Body of pancreas (tissue), 4 donors: ENCODE measurements at regions not wholly inside any gene's neighbourhood (a gene's known extent, or its start where the extent isn't known, plus 50 kb on each side); places are given as distances from the start of the nearest gene placed in this dataset.
"Not testable (repeated sequence)": the region's sequence is repeated elsewhere in the genome, so short reads cannot be mapped to it uniquely, and the experiment has no call there.

ENCODE experiments used
- ATAC-seq: fragments of 150-250 bp; one replicate; pipeline ENCODE4 v1.9.1; 2016
- DNase-seq, 4 donors: peaks; one replicate each; pipeline ENCODE4 v3.0.0-alpha.2; 2019
- H3K27ac ChIP-seq, 4 donors: fragments of 200-600 bp; sonication (generic); 1 replicate in 3 of 4; 2 replicates in 1 of 4; pipeline versions ENCODE4 v1.5.1 to v1.6.1; 2016 to 2019; ENCODE audit warnings: mild to moderate bottlenecking in 1 of 4, mixed read lengths in 1 of 4, moderate library complexity in 1 of 4
- H3K27me3 ChIP-seq, 2 donors: fragments of 200-600 bp; sonication (generic); one replicate each; pipeline ENCODE4 v1.6.0; 2016; ENCODE audit warnings: mild to moderate bottlenecking in 1 of 2
- H3K36me3 ChIP-seq, 2 donors: fragments of 200-600 bp; sonication (generic); replicated peaks in 1 of 2; 2 replicates each; pipeline ENCODE4 v1.5.1; 2016; ENCODE audit warnings: low read depth in 2 of 2; ENCODE audit not compliant: insufficient read depth in 1 of 2
- H3K4me1 ChIP-seq: fragments of 200-600 bp; sonication (generic); one replicate; pipeline ENCODE4 v1.6.0; 2016
- H3K4me3 ChIP-seq, 2 donors: fragments of 200-600 bp; sonication (generic); 1 replicate in 1 of 2; 2 replicates in 1 of 2; pipeline ENCODE4 v1.5.1; 2016 to 2019
- H3K9me3 ChIP-seq, 3 donors: fragments of 200-600 bp; sonication (generic); 1 replicate in 2 of 3; 2 replicates in 1 of 3; pipeline ENCODE4 v1.5.1; 2016
- POLR2A ChIP-seq, 3 donors: fragments of 450-650 bp; IDR thresholded peaks; one replicate each; pipeline ENCODE4 v1.6.1; 2016; ENCODE audit warnings: antibody characterized with exemption in 3 of 3, mild to moderate bottlenecking in 2 of 3
- WGBS, 2 donors: methylation state at CpG; one replicate each; pipeline ENCODE4 v1.1.5; 2017; 5-methylcytosine and 5-hydroxymethylcytosine counted together
- intact Hi-C: fragments of 100-400 bp; cut with DNase I; formaldehyde crosslinking; loops from one replicate; pipeline ENCODE4 v1.15.1; 2023
- TF ChIP-seq, protein P1 (sequence below), 7 experiments: fragments of 450-650 bp in 4 of 7; fragments of 200-600 bp in 3 of 7; sonication (generic) in 3 of 7; IDR thresholded peaks; one replicate each; pipeline ENCODE4 v1.5.1; 2016 to 2019; ENCODE audit warnings: antibody characterized with exemption in 7 of 7

GRCh38 chr7:41436139-41436538 lies 266.8 kb downstream of the INHBA start:
- Histone ChIP-seq H3K9me3 (no peaks in the 10 kb centered on the region), H3K27ac (no peak overlapping the region), H3K4me1 (no peaks in the 10 kb centered on the region), H3K4me3 (no peak overlapping the region), H3K27me3 (no peaks in the 10 kb centered on the region), H3K36me3 (no peaks in the 10 kb centered on the region)
- 78 to 90% methylated on average over 3 of the region's 3 CpGs for WGBS, 2 donors
- ATAC-seq (no peak), DNase-seq (no peak)
- TF ChIP-seq, protein P1, sequence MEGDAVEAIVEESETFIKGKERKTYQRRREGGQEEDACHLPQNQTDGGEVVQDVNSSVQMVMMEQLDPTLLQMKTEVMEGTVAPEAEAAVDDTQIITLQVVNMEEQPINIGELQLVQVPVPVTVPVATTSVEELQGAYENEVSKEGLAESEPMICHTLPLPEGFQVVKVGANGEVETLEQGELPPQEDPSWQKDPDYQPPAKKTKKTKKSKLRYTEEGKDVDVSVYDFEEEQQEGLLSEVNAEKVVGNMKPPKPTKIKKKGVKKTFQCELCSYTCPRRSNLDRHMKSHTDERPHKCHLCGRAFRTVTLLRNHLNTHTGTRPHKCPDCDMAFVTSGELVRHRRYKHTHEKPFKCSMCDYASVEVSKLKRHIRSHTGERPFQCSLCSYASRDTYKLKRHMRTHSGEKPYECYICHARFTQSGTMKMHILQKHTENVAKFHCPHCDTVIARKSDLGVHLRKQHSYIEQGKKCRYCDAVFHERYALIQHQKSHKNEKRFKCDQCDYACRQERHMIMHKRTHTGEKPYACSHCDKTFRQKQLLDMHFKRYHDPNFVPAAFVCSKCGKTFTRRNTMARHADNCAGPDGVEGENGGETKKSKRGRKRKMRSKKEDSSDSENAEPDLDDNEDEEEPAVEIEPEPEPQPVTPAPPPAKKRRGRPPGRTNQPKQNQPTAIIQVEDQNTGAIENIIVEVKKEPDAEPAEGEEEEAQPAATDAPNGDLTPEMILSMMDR (IDR thresholded peaks at IDR 0.05): no peak
- TF ChIP-seq POLR2A (IDR thresholded peaks at IDR 0.05): no peak
- intact Hi-C loops: no loop called here

- ATAC-seq, intact Hi-C loops, H3K27ac ChIP-seq, H3K4me3 ChIP-seq, DNase-seq, H3K27me3 ChIP-seq, H3K9me3 ChIP-seq, H3K36me3 ChIP-seq, H3K4me1 ChIP-seq: not testable (repeated sequence)
- WGBS, 2 donors: 63 to 66% methylated on average over 8 to 9 of the region's 9 CpGs
Measured at GRCh38 chr7:41435020-41435419, 267.9 kb downstream of the INHBA start.

- TF ChIP-seq POLR2A (IDR thresholded peaks at IDR 0.05): no peak
- TF ChIP-seq, protein P1 (IDR thresholded peaks at IDR 0.05): no peak
- ATAC-seq: no peak
- no peak overlapping the region for H3K4me3 ChIP-seq
- H3K9me3 ChIP-seq: no peaks in the 10 kb centered on the region
- no peaks in the 10 kb centered on the region for H3K4me1 ChIP-seq
- 51 to 61% methylated on average over 3 of the region's 3 CpGs for WGBS, 2 donors
- no peaks in the 10 kb centered on the region for H3K36me3 ChIP-seq
- DNase-seq: no peak
- H3K27ac ChIP-seq: no peak overlapping the region
- H3K27me3 ChIP-seq: no peaks in the 10 kb centered on the region
- intact Hi-C loops: no loop called here
Measured at GRCh38 chr7:41431671-41432070, 271.2 kb downstream of the INHBA start.

DNA sequence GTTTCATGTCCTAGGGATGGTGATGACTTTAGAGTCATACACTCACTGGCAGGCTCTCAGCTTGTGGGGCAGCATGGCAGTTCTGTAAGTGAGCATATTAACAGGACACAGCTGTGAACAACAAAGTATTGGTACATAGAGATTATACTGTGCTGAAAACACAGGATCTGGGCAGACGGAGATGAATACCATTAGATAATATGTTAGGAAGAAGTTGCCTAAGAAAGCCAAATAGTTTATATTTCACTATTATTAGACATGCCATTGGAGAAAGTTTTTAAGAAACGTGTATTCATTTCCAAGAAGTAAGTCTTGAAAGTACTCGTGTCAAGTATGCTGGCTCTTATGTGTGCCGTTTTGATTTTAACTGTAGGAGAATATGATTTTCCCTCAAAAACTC lies 274.5 kb downstream of the INHBA start:
- Histone ChIP-seq H3K36me3 (no peaks in the 10 kb centered on the region), H3K4me3 (no peak overlapping the region), H3K27me3 (no peaks in the 10 kb centered on the region), H3K27ac (no peak overlapping the region), H3K9me3 (no peaks in the 10 kb centered on the region), H3K4me1 (no peaks in the 10 kb centered on the region)
- no peak for DNase-seq
- TF ChIP-seq, protein P1 (IDR thresholded peaks at IDR 0.05): no peak
- TF ChIP-seq POLR2A (IDR thresholded peaks at IDR 0.05): no peak
- WGBS, 2 donors: 53 to 63% methylated on average over 4 of the region's 4 CpGs
- no peak for ATAC-seq
- intact Hi-C loops: no loop called here

GRCh38 chr7:41425926-41426325 lies 277.0 kb downstream of the INHBA start:
- DNase-seq: no peak
- ATAC-seq: no peak
- intact Hi-C loops: no loop called here
- no peaks in the 10 kb centered on the region for H3K9me3 ChIP-seq
- no peaks in the 10 kb centered on the region for H3K27me3 ChIP-seq
- WGBS, 2 donors: 71 to 72% methylated on average over 3 of the region's 3 CpGs
- TF ChIP-seq, protein P1 (IDR thresholded peaks at IDR 0.05): no peak
- TF ChIP-seq POLR2A (IDR thresholded peaks at IDR 0.05): no peak
- no peaks in the 10 kb centered on the region for H3K4me1 ChIP-seq
- H3K36me3 ChIP-seq: no peaks in the 10 kb centered on the region
- H3K4me3 ChIP-seq: no peak overlapping the region
- H3K27ac ChIP-seq: no peak overlapping the region
